ENCODE measurements at regions not wholly inside any gene's neighbourhood (a gene's known extent, or its start where the extent isn't known, plus 50 kb on each side); places are given as distances from the start of the nearest gene placed in this dataset.

- no peak overlapping the region for H3K4me3 Mint-ChIP-seq
- intact Hi-C loops (cut with DNase I, micrococcal nuclease) = no loop called here
- no peaks in the 10 kb centered on the region for H3K9me3 Mint-ChIP-seq
- Histone ChIP-seq H3K4me1 (ENCODE audit: insufficient read depth, low read length) (no peaks in the 10 kb centered on the region), H3K27me3 (ENCODE audit: control insufficient read depth in 1 of 2, insufficient read depth in 2 of 2, low read length in 2 of 2) (peaks cover 0 to 5% of the 10 kb centered on the region in 2 experiments), H3K36me3 (ENCODE audit: insufficient read depth, low read length) (no peaks in the 10 kb centered on the region), H3K27ac (ENCODE audit: low read depth in 1 of 2, low read length in 2 of 2) (no peak overlapping the region), H3K4me3 (ENCODE audit: low read length) (no peak overlapping the region), H3K9me3 (ENCODE audit: control insufficient read depth in 1 of 2, insufficient read depth in 1 of 2, low read length in 2 of 2) (peaks cover 0 to 3% of the 10 kb centered on the region in 2 experiments)
- H3K4me1 Mint-ChIP-seq (ENCODE audit: low read depth) = no peaks in the 10 kb centered on the region
- ATAC-seq (ENCODE audit: poor library complexity) (no peak), DNase-seq (no peak)
- ChIA-PET CTCF (no interaction called here), POLR2A (no interaction called here)
- no peak for TF ChIP-seq CTCF (IDR thresholded peaks at IDR 0.05)
- peaks cover 20% of the 10 kb centered on the region for H3K27me3 Mint-ChIP-seq
- H3K36me3 Mint-ChIP-seq (ENCODE audit: low read depth) = no peaks in the 10 kb centered on the region
- no peak overlapping the region for H3K27ac Mint-ChIP-seq
Measured at GRCh38 chr21:41011951-41012366, 156.0 kb upstream of the BACE2 start.

- Mint-ChIP-seq H3K27ac (no peak overlapping the region), H3K9me3 (no peaks in the 10 kb centered on the region), H3K4me3 (no peak overlapping the region), H3K36me3 (ENCODE audit: low read depth) (no peaks in the 10 kb centered on the region), H3K27me3 (peaks cover 25% of the 10 kb centered on the region), H3K4me1 (ENCODE audit: low read depth) (no peaks in the 10 kb centered on the region)
- Histone ChIP-seq H3K4me3 (ENCODE audit: low read length) (no peak overlapping the region), H3K9me3 (ENCODE audit: control insufficient read depth in 1 of 2, insufficient read depth in 1 of 2, low read length in 2 of 2) (peaks cover 0 to 3% of the 10 kb centered on the region in 2 experiments), H3K27me3 (ENCODE audit: control insufficient read depth in 1 of 2, insufficient read depth in 2 of 2, low read length in 2 of 2) (peaks cover 0 to 7% of the 10 kb centered on the region in 2 experiments), H3K36me3 (ENCODE audit: insufficient read depth, low read length) (no peaks in the 10 kb centered on the region), H3K27ac (ENCODE audit: low read depth in 1 of 2, low read length in 2 of 2) (no peak overlapping the region), H3K4me1 (ENCODE audit: insufficient read depth, low read length) (no peaks in the 10 kb centered on the region)
- intact Hi-C loops (cut with DNase I, micrococcal nuclease) = no loop called here
- no peak for DNase-seq
- ChIA-PET POLR2A (no interaction called here), CTCF (no interaction called here)
- no peak for ATAC-seq (ENCODE audit: poor library complexity)
- TF ChIP-seq CTCF (IDR thresholded peaks at IDR 0.05) = no peak
Measured at GRCh38 chr21:41012425-41012824, 155.5 kb upstream of the BACE2 start.

GRCh38 chr21:41016472-41016871 lies 151.5 kb upstream of the BACE2 start:
- CTCF ChIA-PET = no interaction called here
- Histone ChIP-seq H3K36me3 (ENCODE audit: insufficient read depth, low read length) (no peaks in the 10 kb centered on the region), H3K4me1 (ENCODE audit: insufficient read depth, low read length) (no peaks in the 10 kb centered on the region), H3K4me3 (ENCODE audit: low read length) (no peak overlapping the region), H3K27me3 (ENCODE audit: control insufficient read depth in 1 of 2, insufficient read depth in 2 of 2, low read length in 2 of 2) (peaks cover 0 to 10% of the 10 kb centered on the region in 2 experiments), H3K27ac (ENCODE audit: low read depth in 1 of 2, low read length in 2 of 2) (no peak overlapping the region), H3K9me3 (ENCODE audit: control insufficient read depth in 1 of 2, insufficient read depth in 1 of 2, low read length in 2 of 2) (peaks cover 3% of the 10 kb centered on the region in 2 experiments)
- Mint-ChIP-seq H3K27me3 (peaks cover 15% of the 10 kb centered on the region), H3K4me1 (ENCODE audit: low read depth) (no peaks in the 10 kb centered on the region), H3K36me3 (ENCODE audit: low read depth) (no peaks in the 10 kb centered on the region), H3K4me3 (no peak overlapping the region), H3K27ac (no peak overlapping the region), H3K9me3 (peaks cover 2% of the 10 kb centered on the region)
- ATAC-seq (ENCODE audit: poor library complexity) = no peak
- POLR2A ChIA-PET = no interaction called here
- no peak for DNase-seq
- TF ChIP-seq CTCF (IDR thresholded peaks at IDR 0.05) = no peak
- intact Hi-C loops (cut with DNase I, micrococcal nuclease) = no loop called here

Measured in CD4-positive, alpha-beta T cell (primary cell).